Colonic mucosa (tissue), 4 donors: ENCODE measurements at regions not wholly inside any gene's neighbourhood (a gene's known extent, or its start where the extent isn't known, plus 50 kb on each side); places are given as distances from the start of the nearest gene placed in this dataset.

ENCODE experiments used
- DNase-seq: peaks from one replicate; pipeline ENCODE4 v3.0.0-alpha.2; 2020
- H3K27ac ChIP-seq: fragments of 200-600 bp; one replicate; pipeline ENCODE4 v1.8.0; 2021
- H3K27me3 ChIP-seq: fragments of 200-600 bp; one replicate; pipeline ENCODE4 v1.8.0; 2021
- H3K36me3 ChIP-seq: fragments of 200-600 bp; one replicate; pipeline ENCODE4 v1.8.0; 2021
- H3K4me1 ChIP-seq: fragments of 200-600 bp; one replicate; pipeline ENCODE4 v1.8.0; 2021; ENCODE audit warnings: mild to moderate bottlenecking
- H3K4me3 ChIP-seq: fragments of 200-600 bp; one replicate; pipeline ENCODE4 v1.8.0; 2021
- H3K9ac ChIP-seq, 2 donors: one replicate each; pipeline ENCODE4 v1.7.0; 2013; ENCODE audit warnings: control low read depth in 2 of 2, low read depth in 2 of 2, low read length in 2 of 2
- H3K9me3 ChIP-seq: fragments of 200-600 bp; one replicate; pipeline ENCODE4 v1.8.0; 2021
- CTCF ChIP-seq: fragments of 200-600 bp; IDR thresholded peaks from one replicate; pipeline ENCODE4 v1.8.0; 2022; ENCODE audit warnings: antibody characterized with exemption, mild to moderate bottlenecking
- intact Hi-C: fragments of 100-400 bp; cut with DNase I; formaldehyde crosslinking; loops from one replicate; pipeline ENCODE4 v1.14.1; 2022
- donor health status: healthy.
- donor health status: DM: no; HTN: no; CAD: no.
- donor health status: DM: no; HTN: no; CAD: no.

- TF ChIP-seq CTCF, result no peak
- no peak for DNase-seq
- Histone ChIP-seq H3K36me3 (no peaks in the 10 kb centered on the region), H3K4me1 (peaks cover 27% of the 10 kb centered on the region), H3K9ac (peak overlapping the region in 1 of 2 donors; percentile 34), H3K27me3 (no peaks in the 10 kb centered on the region), H3K4me3 (no peak overlapping the region), H3K9me3 (no peaks in the 10 kb centered on the region), H3K27ac (peak overlapping the region; percentile 61)
- intact Hi-C loops, result no loop called here
Observed at GRCh38 chr17:77461277-77462057, 320.7 kb downstream of the SEC14L1 start.

- H3K27ac ChIP-seq, result peak overlapping the region; percentile 61
- no peak for DNase-seq
- peaks cover 27% of the 10 kb centered on the region for H3K4me1 ChIP-seq
- intact Hi-C loops, result no loop called here
- H3K9ac ChIP-seq, result no peak overlapping the region
- TF ChIP-seq CTCF, result no peak
- H3K9me3 ChIP-seq, result no peaks in the 10 kb centered on the region
- no peaks in the 10 kb centered on the region for H3K36me3 ChIP-seq
- H3K27me3 ChIP-seq, result no peaks in the 10 kb centered on the region
- H3K4me3 ChIP-seq, result no peak overlapping the region
Observed at GRCh38 chr17:77462090-77462489, 321.3 kb downstream of the SEC14L1 start.

GRCh38 chr17:77462553-77463497 lies 322.1 kb downstream of the SEC14L1 start:
- H3K4me1 ChIP-seq, result peaks cover 27% of the 10 kb centered on the region
- intact Hi-C loops, result no loop called here
- H3K9ac ChIP-seq, result no peak overlapping the region
- H3K9me3 ChIP-seq, result no peaks in the 10 kb centered on the region
- no peak overlapping the region for H3K4me3 ChIP-seq
- no peaks in the 10 kb centered on the region for H3K36me3 ChIP-seq
- DNase-seq, result no peak
- no peak for TF ChIP-seq CTCF
- H3K27ac ChIP-seq, result peak overlapping the region; percentile 61
- no peaks in the 10 kb centered on the region for H3K27me3 ChIP-seq

GRCh38 chr17:77464988-77465357 lies 324.2 kb downstream of the SEC14L1 start:
- Histone ChIP-seq H3K27ac (peak overlapping the region; percentile 61), H3K9me3 (no peaks in the 10 kb centered on the region), H3K27me3 (no peaks in the 10 kb centered on the region), H3K4me3 (no peak overlapping the region), H3K9ac (no peak overlapping the region), H3K36me3 (no peaks in the 10 kb centered on the region), H3K4me1 (peaks cover 21% of the 10 kb centered on the region)
- no peak for TF ChIP-seq CTCF
- no peak for DNase-seq
- intact Hi-C loops, result no loop called here

- Histone ChIP-seq H3K4me3 (no peak overlapping the region), H3K9me3 (no peaks in the 10 kb centered on the region), H3K36me3 (no peaks in the 10 kb centered on the region), H3K27ac (peak overlapping the region; percentile 61), H3K4me1 (peaks cover 16% of the 10 kb centered on the region), H3K9ac (peak overlapping the region in 1 of 2 donors; percentile 26), H3K27me3 (no peaks in the 10 kb centered on the region)
- peak; percentile 67 for DNase-seq
- intact Hi-C loops, result no loop called here
- TF ChIP-seq CTCF, result no peak
Observed at GRCh38 chr17:77465358-77466041, 324.7 kb downstream of the SEC14L1 start.
